ENCODE measurements at regions not wholly inside any gene's neighbourhood (a gene's known extent, or its start where the extent isn't known, plus 50 kb on each side); places are given as distances from the start of the nearest gene placed in this dataset.

DNA sequence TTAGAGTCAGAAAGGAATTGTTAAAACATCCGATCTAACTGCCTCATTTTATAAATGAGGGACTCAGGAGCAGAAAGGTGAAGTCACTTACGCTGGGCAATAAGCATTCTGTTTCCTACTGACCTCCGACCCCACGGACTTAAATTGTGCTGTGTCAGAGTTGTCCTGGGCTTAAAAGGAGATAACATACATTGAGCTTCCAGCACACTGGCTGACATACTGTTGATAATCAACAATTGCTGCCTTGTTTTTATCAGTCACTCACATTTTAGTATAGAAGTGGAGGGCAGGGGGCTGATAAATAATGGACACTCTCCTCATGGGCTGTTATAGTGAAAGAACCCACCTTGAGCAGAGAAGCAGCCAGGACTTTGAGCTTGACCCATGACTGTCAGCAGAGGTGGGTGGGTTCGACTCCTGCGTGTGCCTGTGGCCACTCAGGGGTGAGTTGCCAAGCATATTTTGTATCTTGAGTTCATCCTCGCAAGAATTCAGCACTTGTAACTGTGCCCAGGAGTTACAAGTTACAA lies 166.5 kb upstream of the JARID2 start:
- peak; percentile 23 for DNase-seq (ENCODE audit: low spot score)

DNA sequence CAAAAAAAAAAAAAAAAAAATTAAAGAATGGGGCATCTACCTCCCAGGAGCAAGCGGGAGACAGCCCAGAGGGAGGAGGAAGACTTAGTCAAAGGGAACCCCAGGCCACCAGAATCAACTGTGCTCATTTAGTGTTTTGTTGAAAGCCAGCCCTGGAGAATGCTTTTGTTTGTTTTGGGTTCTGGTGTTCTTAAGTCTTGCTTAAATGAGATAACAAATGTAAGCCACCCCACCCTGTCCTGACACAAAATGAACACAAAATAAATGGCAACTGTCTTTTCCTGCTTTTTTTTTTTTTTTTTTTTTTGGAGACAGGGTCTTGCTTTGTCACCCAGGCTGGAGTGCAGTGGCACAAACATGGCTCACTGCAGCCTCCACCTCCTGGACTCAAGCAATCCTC lies 165.0 kb upstream of the JARID2 start:
- DNase-seq (ENCODE audit: low spot score): no peak

- peak; percentile 18 for DNase-seq (ENCODE audit: low spot score)
These were observed 164.4 kb upstream of the JARID2 start for GRCh38 chr6:15081447-15081846.

GRCh38 chr6:15082708-15083107 lies 163.2 kb upstream of the JARID2 start:
- no peak for DNase-seq (ENCODE audit: low spot score)

DNA sequence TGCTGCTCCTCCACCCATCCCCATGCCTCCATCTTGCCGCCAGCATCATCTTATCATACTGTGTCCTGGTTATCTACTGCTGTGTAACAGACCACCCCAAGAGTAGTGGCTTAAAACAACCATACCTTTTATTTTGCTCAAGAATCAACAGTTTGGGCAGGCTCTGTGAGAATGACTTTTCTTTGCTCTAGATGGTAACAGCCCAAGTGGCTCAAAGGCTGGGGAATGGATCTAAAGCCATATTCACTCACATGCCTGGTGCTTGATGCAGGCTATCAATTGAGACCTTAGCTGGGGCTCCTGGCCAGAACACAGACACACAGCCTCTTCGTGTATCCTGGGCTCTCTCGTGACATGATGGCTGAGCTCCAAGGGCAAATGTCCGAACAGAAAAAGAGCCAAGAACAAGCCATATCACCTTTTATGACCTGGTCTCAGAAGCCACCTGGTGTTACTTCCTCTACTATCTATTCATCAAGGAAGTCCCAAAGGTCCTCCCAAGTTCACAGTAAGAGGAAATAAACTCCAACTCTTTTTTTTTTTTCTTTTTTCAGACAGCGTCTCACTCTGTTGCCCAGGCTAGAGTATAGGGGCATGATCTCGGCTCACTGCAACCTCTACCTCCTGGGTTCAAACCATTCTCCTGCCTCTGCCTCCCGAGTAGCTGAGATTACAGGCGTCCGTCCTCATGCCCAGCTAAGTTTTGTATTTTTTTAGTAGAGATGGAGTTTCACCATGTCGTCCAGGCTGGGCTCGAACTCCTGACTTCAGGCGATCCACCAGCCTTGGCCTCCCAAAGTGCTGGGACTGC lies 159.3 kb upstream of the JARID2 start:
- DNase-seq (ENCODE audit: low spot score): no peak

DNA sequence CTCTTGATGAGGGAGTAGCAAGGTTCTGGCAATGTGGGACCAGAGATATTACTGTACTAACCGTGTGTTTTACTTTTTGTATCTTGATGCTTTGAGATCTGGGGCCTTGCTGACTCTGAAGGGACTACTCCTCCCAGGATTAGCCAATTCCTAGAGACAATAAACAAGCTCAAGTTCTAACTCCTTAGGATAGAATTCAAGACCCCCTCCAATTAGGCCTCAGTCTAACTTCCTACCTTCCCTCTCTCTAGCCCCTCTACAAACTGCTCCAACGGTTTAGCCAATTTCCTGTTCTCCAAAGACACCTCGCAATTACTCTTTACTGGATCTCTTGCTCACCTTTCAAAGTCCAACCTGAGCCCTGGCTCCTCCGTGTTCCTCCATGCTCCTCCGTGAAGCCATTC lies 158.7 kb upstream of the JARID2 start:
- DNase-seq (ENCODE audit: low spot score): no peak

GRCh38 chr6:15088904-15089568 lies 156.8 kb upstream of the JARID2 start:
- DNase-seq (ENCODE audit: low spot score): peak; percentile 60

GRCh38 chr6:15089569-15090144 lies 156.2 kb upstream of the JARID2 start:
- no peak for DNase-seq (ENCODE audit: low spot score)

DNA sequence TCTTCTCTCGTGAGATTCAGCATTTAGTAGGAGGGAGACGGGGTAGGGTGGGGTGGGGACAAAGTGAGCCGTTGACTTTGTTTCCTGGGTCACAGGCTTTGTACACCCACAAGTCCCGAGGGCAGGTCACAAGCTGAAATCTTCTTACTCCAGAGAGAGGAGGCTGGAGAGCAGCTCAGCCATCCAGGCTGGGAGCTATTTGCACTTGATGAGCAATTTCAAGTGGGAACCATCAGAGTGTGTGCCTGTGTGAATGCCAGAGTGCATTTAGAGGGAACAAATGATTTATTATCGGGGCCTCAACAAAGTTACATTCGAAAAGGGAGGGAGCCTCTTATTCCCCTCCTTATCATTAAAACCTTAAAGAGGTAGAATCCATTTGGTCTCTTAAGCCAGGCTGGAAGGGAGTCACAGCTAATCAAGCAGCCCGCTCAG lies 155.7 kb upstream of the JARID2 start:
- peak; percentile 85 for DNase-seq (ENCODE audit: low spot score)

DNA sequence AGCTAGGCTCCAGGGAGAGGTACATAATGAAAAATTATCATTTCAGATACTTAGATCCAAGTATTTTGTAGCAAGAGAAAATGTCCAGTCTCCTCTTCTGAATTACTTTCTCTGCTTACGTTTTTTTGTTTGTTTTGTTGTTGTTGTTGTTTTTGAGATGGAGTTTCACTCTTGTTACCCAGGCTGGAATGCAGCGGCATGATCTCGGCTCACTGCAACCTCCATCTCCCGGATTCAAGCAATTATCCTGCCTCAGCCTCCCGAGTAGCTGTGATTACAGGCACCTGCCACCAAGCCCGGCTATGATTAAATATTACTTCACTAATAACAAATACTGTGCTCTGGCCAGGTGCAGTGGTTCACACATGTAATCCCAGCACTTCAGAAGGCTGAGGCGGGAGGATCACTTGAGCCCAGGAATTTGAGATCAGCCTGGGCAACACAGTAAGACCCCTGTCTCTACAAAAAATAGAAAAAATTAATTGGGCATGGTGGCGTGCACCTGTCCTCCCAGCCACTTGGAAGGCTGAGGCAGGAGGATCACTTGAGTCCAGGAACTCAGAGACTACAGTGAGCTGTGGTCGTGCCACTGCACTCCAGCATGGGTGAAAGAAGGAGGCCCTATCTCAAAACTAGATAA lies 155.0 kb upstream of the JARID2 start:
- no peak for DNase-seq (ENCODE audit: low spot score)

DNA sequence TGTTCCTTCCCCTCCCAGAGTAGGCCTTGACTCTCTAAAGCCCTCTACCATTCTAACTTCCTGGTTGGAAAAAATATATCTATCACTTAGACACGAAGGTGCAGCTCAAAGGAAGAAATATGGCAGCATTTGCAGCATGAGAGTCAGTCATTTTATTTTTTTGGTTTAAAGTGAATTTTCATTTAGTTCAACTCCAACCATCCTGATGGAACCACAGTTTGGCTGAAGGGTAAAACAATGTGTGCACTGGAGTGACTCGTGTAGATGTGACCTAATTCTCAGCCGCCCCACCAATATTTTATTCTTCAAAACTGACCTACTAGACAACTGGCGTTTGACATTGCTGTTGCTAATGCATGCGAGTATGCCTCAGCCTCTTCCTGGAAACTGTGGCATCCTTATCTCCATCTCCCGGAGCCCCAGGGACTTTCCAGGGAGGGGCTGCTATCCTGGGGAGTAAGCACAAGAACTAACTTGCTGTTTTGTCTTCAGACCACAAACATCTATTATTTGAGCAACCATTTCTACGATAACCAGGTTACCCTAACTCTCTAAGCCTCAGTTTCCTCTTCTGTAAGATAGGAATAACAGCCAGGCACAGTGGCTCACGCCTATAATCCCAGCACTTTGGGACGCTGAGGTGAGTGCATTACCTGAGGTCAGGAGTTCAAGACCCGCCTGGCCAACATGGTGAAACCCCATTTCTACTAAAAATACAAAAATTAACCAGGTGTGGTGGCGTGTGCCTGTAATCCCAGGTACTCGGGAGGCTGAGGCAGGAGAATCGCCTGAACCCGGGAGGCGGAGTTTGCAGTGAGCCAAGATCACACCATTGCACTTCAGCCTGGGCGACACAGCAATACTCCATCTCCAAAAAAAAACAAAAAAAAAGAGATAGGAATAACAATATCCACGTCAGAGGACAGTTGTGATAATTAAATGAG lies 148.7 kb upstream of the JARID2 start:
- no peak for DNase-seq (ENCODE audit: low spot score)

- no peak for DNase-seq (ENCODE audit: low spot score)
These were observed 144.7 kb upstream of the JARID2 start for GRCh38 chr6:15101130-15101529.

- DNase-seq (ENCODE audit: low spot score): no peak
These were observed 143.6 kb upstream of the JARID2 start for GRCh38 chr6:15102241-15102640.

- DNase-seq (ENCODE audit: low spot score): peak; percentile 25
These were observed 138.8 kb upstream of the JARID2 start for GRCh38 chr6:15106958-15107643.

GRCh38 chr6:15107644-15108382 lies 138.1 kb upstream of the JARID2 start:
- DNase-seq (ENCODE audit: low spot score): no peak

- no peak for DNase-seq (ENCODE audit: low spot score)
These were observed 137.5 kb upstream of the JARID2 start for GRCh38 chr6:15108383-15108715.

- DNase-seq (ENCODE audit: low spot score): no peak
These were observed 136.4 kb upstream of the JARID2 start for GRCh38 chr6:15109338-15110090.

DNA sequence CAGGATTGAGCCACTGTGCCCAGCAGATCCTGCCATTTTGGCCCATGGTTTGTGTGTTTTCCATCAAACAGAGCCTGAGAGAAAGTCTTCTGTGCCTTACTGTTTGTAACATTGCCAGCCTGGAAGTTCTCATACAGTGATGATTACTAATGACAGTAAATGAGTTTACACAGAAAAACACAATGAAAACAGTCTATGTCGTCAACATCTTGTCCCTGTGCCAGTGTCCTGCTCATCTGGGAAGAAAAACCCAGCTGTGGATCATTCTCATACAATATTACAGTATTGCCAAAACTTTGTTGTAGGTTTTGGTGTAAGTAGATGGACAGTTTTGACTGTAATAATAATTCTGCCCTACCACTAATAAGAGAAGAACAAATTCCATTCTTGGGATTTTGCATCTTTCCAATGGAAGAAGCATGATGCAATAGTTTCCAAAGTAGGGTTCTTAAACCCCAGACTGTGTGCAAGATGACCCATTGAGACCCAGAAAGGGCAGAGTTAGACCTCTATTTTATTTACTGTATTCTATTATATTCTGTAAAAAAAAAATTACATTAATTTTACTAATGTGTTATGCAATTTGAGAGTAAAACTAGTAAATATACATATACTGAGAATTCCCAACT lies 135.0 kb upstream of the JARID2 start:
- DNase-seq (ENCODE audit: low spot score): no peak
